ENCODE measurements at regions not wholly inside any gene's neighbourhood (a gene's known extent, or its start where the extent isn't known, plus 50 kb on each side); places are given as distances from the start of the nearest gene placed in this dataset.

DNA sequence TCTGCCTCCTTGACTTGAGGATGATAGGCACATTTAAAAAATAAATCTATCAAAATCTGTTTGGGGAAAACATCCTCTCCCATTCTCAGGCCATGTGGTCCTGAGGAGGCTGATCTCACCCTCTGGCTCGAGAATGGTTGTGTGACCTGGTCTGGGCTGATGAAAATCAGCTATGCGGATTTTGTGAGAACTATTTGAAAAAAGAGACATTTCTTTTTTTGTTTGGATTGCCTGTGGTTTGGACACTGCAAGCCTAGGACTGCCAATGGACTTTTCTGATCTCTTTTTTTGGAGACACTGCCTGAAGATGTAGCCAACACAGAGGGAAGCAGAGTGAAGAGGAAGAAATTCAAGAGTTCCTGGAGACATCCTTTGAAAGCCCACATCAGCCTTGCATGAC, 145.9 kb downstream of the HS3ST3B1 start:
- no peak for ATAC-seq
- no peaks in the 10 kb centered on the region for H3K36me3 ChIP-seq
- H3K4me3 ChIP-seq, result no peak overlapping the region
- TF ChIP-seq, protein P1, sequence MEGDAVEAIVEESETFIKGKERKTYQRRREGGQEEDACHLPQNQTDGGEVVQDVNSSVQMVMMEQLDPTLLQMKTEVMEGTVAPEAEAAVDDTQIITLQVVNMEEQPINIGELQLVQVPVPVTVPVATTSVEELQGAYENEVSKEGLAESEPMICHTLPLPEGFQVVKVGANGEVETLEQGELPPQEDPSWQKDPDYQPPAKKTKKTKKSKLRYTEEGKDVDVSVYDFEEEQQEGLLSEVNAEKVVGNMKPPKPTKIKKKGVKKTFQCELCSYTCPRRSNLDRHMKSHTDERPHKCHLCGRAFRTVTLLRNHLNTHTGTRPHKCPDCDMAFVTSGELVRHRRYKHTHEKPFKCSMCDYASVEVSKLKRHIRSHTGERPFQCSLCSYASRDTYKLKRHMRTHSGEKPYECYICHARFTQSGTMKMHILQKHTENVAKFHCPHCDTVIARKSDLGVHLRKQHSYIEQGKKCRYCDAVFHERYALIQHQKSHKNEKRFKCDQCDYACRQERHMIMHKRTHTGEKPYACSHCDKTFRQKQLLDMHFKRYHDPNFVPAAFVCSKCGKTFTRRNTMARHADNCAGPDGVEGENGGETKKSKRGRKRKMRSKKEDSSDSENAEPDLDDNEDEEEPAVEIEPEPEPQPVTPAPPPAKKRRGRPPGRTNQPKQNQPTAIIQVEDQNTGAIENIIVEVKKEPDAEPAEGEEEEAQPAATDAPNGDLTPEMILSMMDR (IDR thresholded peaks at IDR 0.05), result no peak
- no peak for TF ChIP-seq EP300 (IDR thresholded peaks at IDR 0.05)
- TF ChIP-seq POLR2A (IDR thresholded peaks at IDR 0.05), result no peak
- no peak for TF ChIP-seq POLR2AphosphoS5 (IDR thresholded peaks at IDR 0.05)
- no peak overlapping the region for H3K27ac ChIP-seq
- WGBS, 2 donors (ENCODE audit: low coverage in 1 of 2), result 43 to 55% methylated on average over 2 of the region's 2 CpGs
- H3K9me3 ChIP-seq, result no peaks in the 10 kb centered on the region
- H3K27me3 ChIP-seq, result no peaks in the 10 kb centered on the region
- H3K4me1 ChIP-seq, result no peaks in the 10 kb centered on the region

GRCh38 chr17:14444915-14445314, 144.0 kb downstream of the HS3ST3B1 start:
- ATAC-seq, result no peak
- no peak overlapping the region for H3K27ac ChIP-seq
- WGBS, 2 donors (ENCODE audit: low coverage in 1 of 2), result 100% methylated on average over 2 of the region's 3 CpGs
- H3K4me3 ChIP-seq, result no peak overlapping the region
- no peaks in the 10 kb centered on the region for H3K4me1 ChIP-seq
- no peaks in the 10 kb centered on the region for H3K9me3 ChIP-seq
- no peaks in the 10 kb centered on the region for H3K36me3 ChIP-seq
- no peaks in the 10 kb centered on the region for H3K27me3 ChIP-seq
- TF ChIP-seq POLR2A (IDR thresholded peaks at IDR 0.05), result no peak
- TF ChIP-seq EP300 (IDR thresholded peaks at IDR 0.05), result no peak
- TF ChIP-seq, protein P1 (IDR thresholded peaks at IDR 0.05), result no peak
- TF ChIP-seq POLR2AphosphoS5 (IDR thresholded peaks at IDR 0.05), result no peak

DNA sequence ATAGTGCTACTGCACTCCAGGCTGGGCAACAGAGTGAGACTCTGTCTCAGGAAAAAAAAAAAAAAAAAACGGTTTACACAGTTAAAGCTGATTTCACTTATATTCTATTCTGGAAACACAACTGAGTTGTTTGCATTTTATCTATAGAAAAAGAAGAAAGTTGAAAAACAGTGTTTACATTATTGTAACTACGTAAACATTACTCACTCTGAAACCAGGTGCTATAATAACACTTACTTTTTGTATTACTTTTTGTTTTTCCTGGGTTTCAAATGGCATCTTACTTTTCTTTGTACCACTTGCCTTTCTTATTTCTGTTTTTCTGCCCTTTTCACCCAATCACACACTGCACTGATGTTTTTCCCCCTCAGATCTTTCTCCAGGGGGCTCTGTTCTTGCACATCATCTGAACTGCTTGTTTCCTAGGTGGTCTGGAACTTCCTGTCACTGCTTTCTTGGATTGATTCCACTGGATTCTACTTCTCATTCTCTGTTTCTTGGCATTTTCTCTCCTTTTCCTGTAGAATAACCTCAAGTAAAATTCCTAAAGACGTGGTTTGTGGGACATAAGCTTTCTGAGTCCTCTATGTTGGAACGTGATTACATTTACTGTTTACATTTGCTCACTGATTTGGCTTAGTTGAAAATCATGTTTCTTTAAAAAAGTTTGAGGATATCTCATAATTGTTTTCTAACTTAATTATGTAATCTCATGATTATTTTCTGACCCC, 142.1 kb downstream of the HS3ST3B1 start:
- WGBS, 2 donors (ENCODE audit: low coverage in 1 of 2), result 49 to 52% methylated on average over 4 of the region's 4 CpGs
- TF ChIP-seq POLR2AphosphoS5 (IDR thresholded peaks at IDR 0.05) (no peak), EP300 (IDR thresholded peaks at IDR 0.05) (no peak), POLR2A (IDR thresholded peaks at IDR 0.05) (no peak)
- TF ChIP-seq, protein P1 (IDR thresholded peaks at IDR 0.05), result no peak
- Histone ChIP-seq H3K27ac (no peak overlapping the region), H3K4me3 (no peak overlapping the region), H3K4me1 (no peaks in the 10 kb centered on the region), H3K27me3 (no peaks in the 10 kb centered on the region), H3K9me3 (no peaks in the 10 kb centered on the region), H3K36me3 (no peaks in the 10 kb centered on the region)
- ATAC-seq, result no peak

GRCh38 chr17:14437176-14437575, 136.3 kb downstream of the HS3ST3B1 start:
- no peak overlapping the region for H3K27ac ChIP-seq
- ATAC-seq, result no peak
- no peaks in the 10 kb centered on the region for H3K36me3 ChIP-seq
- H3K4me1 ChIP-seq, result no peaks in the 10 kb centered on the region
- WGBS, 2 donors (ENCODE audit: low coverage in 1 of 2), result 73 to 94% methylated on average over 2 to 4 of the region's 4 CpGs
- peaks cover 4% of the 10 kb centered on the region for H3K27me3 ChIP-seq
- H3K4me3 ChIP-seq, result no peak overlapping the region
- TF ChIP-seq POLR2A (IDR thresholded peaks at IDR 0.05), result no peak
- TF ChIP-seq, protein P1 (IDR thresholded peaks at IDR 0.05), result no peak
- TF ChIP-seq POLR2AphosphoS5 (IDR thresholded peaks at IDR 0.05), result no peak
- no peak for TF ChIP-seq EP300 (IDR thresholded peaks at IDR 0.05)
- H3K9me3 ChIP-seq, result no peaks in the 10 kb centered on the region

GRCh38 chr17:14436266-14436665, 135.4 kb downstream of the HS3ST3B1 start:
- TF ChIP-seq POLR2AphosphoS5 (IDR thresholded peaks at IDR 0.05), result no peak
- TF ChIP-seq, protein P1 (IDR thresholded peaks at IDR 0.05), result no peak
- no peak for ATAC-seq
- no peak overlapping the region for H3K27ac ChIP-seq
- H3K36me3 ChIP-seq, result no peaks in the 10 kb centered on the region
- WGBS, 2 donors (ENCODE audit: low coverage in 1 of 2), result 57 to 75% methylated on average over 4 of the region's 4 CpGs
- H3K27me3 ChIP-seq, result peaks cover 4% of the 10 kb centered on the region
- no peaks in the 10 kb centered on the region for H3K4me1 ChIP-seq
- H3K4me3 ChIP-seq, result no peak overlapping the region
- H3K9me3 ChIP-seq, result no peaks in the 10 kb centered on the region
